Neural progenitor cell (in vitro differentiated cells): ENCODE measurements at regions not wholly inside any gene's neighbourhood (a gene's known extent, or its start where the extent isn't known, plus 50 kb on each side); places are given as distances from the start of the nearest gene placed in this dataset.

Experiments used
- DNase-seq: peaks from one replicate; pipeline ENCODE4 v3.0.0-alpha.2; 2016; ENCODE audit warnings: low spot score
- H2AFZ ChIP-seq: fragments of 200-600 bp; sonication (generic); replicated peaks from 2 replicates; pipeline ENCODE4 v1.6.1; 2016; ENCODE audit warnings: antibody characterized with exemption
- H3F3A ChIP-seq: fragments of 200-600 bp; sonication (generic); 2 replicates; pipeline ENCODE4 v1.6.1; 2016; ENCODE audit warnings: antibody characterized with exemption, low read depth
- H3K27ac ChIP-seq: fragments of 200-600 bp; sonication (generic); 2 replicates; pipeline ENCODE4 v1.5.1; 2016; ENCODE audit warnings: mild to moderate bottlenecking
- H3K27me3 ChIP-seq: fragments of 200-600 bp; sonication (generic); 2 replicates; pipeline ENCODE4 v1.6.1; 2016; ENCODE audit warnings: mild to moderate bottlenecking, moderate library complexity
- H3K36me3 ChIP-seq: fragments of 200-600 bp; sonication (generic); 2 replicates; pipeline ENCODE4 v1.5.1; 2016
- H3K4me1 ChIP-seq: fragments of 200-600 bp; sonication (generic); 2 replicates; pipeline ENCODE4 v1.6.1; 2016; ENCODE audit warnings: mixed run types
- H3K4me2 ChIP-seq: fragments of 200-600 bp; sonication (generic); 2 replicates; pipeline ENCODE4 v1.6.1; 2016
- H3K4me3 ChIP-seq: fragments of 200-600 bp; sonication (generic); 2 replicates; pipeline ENCODE4 v1.5.1; 2016
- H3K79me2 ChIP-seq: fragments of 200-600 bp; sonication (generic); 2 replicates; pipeline ENCODE4 v1.6.1; 2016; ENCODE audit warnings: low read depth
- H3K9ac ChIP-seq: fragments of 200-600 bp; sonication (generic); 2 replicates; pipeline ENCODE4 v1.6.1; 2016
- H3K9me3 ChIP-seq: fragments of 200-600 bp; sonication (generic); 2 replicates; pipeline ENCODE4 v1.5.1; 2016; ENCODE audit warnings: low read depth
- H4K20me1 ChIP-seq: fragments of 200-600 bp; sonication (generic); 2 replicates; pipeline ENCODE4 v1.6.1; 2016; ENCODE audit warnings: low read depth
- H3K27ac Mint-ChIP-seq: 3 replicates; pipeline ENCODE4 v1.8.0; 2021; ENCODE audit warnings: mixed read lengths
- H3K27me3 Mint-ChIP-seq: 2 replicates; pipeline ENCODE4 v1.8.0; 2022; ENCODE audit warnings: low read depth, mild to moderate bottlenecking, inconsistent platforms, moderate library complexity, mixed read lengths; ENCODE audit not compliant: insufficient read depth
- H3K36me3 Mint-ChIP-seq: 3 replicates; pipeline ENCODE4 v1.8.0; 2021; ENCODE audit warnings: mixed read lengths
- H3K4me1 Mint-ChIP-seq: 3 replicates; pipeline ENCODE4 v1.8.0; 2021; ENCODE audit warnings: mixed read lengths
- H3K4me3 Mint-ChIP-seq: 3 replicates; pipeline ENCODE4 v1.8.0; 2021; ENCODE audit warnings: mild to moderate bottlenecking, moderate library complexity, mixed read lengths
- H3K9me3 Mint-ChIP-seq: 3 replicates; pipeline ENCODE4 v1.8.0; 2020; ENCODE audit warnings: mixed read lengths
- EZH2 ChIP-seq: fragments of 200-600 bp; sonication (generic); IDR thresholded peaks from 2 replicates; pipeline ENCODE4 v1.6.1; 2017; ENCODE audit warnings: antibody characterized with exemption, mild to moderate bottlenecking, moderate library complexity
- EZH2phosphoT487 ChIP-seq: fragments of 200-600 bp; sonication (generic); IDR thresholded peaks from 2 replicates; pipeline ENCODE4 v1.6.1; 2017; ENCODE audit warnings: antibody characterized with exemption
- TF ChIP-seq, protein P1 (sequence below): fragments of 200-600 bp; sonication (generic); IDR thresholded peaks from 2 replicates; pipeline ENCODE4 v1.5.1; 2017; ENCODE audit warnings: antibody characterized with exemption, mild to moderate bottlenecking

DNA sequence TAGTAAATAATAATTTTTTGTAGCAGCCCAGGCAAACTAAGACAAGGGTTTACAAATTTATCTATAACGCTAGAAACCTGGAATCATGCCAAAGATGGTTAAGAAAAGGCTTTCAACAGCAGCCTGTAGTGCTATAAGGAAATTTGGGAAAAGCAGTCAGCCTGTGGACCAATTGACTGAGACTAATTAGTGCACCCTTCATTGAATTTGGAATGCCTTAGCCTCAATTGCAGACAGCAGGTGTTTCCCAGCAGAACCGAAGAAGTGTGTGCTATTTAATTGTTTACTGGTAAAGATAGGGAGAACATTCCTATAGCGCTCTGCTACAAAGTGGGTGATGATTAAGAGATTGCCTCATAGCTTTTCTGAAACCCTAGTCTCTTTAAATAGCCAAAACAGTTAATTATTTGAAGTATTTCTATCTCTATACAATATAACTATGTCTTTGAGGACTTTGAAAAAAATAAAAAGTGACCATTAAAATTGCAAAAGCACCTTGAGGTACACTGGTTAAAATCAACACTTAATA is 1884.3 kb upstream of the PCDH20 start:
- no peaks in the 10 kb centered on the region for H3F3A ChIP-seq
- no peaks in the 10 kb centered on the region for H4K20me1 ChIP-seq
- H3K36me3 ChIP-seq = no peaks in the 10 kb centered on the region
- Mint-ChIP-seq H3K36me3 (no peaks in the 10 kb centered on the region), H3K9me3 (no peaks in the 10 kb centered on the region), H3K4me1 (no peaks in the 10 kb centered on the region), H3K27ac (no peak overlapping the region), H3K4me3 (no peak overlapping the region), H3K27me3 (no peaks in the 10 kb centered on the region)
- H2AFZ ChIP-seq = no peak overlapping the region
- no peaks in the 10 kb centered on the region for H3K27me3 ChIP-seq
- H3K4me2 ChIP-seq = no peak overlapping the region
- peaks cover 19% of the 10 kb centered on the region for H3K4me1 ChIP-seq
- no peaks in the 10 kb centered on the region for H3K79me2 ChIP-seq
- TF ChIP-seq, protein P1, sequence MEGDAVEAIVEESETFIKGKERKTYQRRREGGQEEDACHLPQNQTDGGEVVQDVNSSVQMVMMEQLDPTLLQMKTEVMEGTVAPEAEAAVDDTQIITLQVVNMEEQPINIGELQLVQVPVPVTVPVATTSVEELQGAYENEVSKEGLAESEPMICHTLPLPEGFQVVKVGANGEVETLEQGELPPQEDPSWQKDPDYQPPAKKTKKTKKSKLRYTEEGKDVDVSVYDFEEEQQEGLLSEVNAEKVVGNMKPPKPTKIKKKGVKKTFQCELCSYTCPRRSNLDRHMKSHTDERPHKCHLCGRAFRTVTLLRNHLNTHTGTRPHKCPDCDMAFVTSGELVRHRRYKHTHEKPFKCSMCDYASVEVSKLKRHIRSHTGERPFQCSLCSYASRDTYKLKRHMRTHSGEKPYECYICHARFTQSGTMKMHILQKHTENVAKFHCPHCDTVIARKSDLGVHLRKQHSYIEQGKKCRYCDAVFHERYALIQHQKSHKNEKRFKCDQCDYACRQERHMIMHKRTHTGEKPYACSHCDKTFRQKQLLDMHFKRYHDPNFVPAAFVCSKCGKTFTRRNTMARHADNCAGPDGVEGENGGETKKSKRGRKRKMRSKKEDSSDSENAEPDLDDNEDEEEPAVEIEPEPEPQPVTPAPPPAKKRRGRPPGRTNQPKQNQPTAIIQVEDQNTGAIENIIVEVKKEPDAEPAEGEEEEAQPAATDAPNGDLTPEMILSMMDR = no peak
- no peak for TF ChIP-seq EZH2
- TF ChIP-seq EZH2phosphoT487 = no peak
- H3K27ac ChIP-seq = no peak overlapping the region
- peak; percentile 66 for DNase-seq
- no peak overlapping the region for H3K4me3 ChIP-seq
- no peak overlapping the region for H3K9ac ChIP-seq
- H3K9me3 ChIP-seq = no peaks in the 10 kb centered on the region

DNA sequence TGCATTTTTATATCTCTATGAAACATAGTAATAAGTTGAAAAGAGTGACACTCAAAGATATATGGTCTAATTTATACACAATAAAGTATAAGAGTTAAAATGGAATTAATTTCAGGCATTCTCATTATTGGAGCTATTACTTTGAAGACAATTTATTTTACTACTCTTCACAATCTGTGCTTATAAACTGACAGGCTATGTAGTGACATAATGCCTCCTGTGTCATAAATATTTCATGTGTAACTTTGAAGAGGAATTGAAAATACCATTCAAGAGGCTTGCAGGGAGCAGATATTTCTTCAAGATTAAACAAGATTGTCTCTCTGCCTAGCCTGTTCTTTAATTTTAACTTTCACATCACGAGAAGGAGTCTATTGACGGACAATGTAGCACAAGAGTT is 1881.5 kb upstream of the PCDH20 start:
- H3K9me3 ChIP-seq = no peaks in the 10 kb centered on the region
- H3K4me3 ChIP-seq = no peak overlapping the region
- no peaks in the 10 kb centered on the region for H3K36me3 ChIP-seq
- no peak overlapping the region for H3K27ac ChIP-seq
- no peak overlapping the region for H2AFZ ChIP-seq
- Mint-ChIP-seq H3K4me1 (no peaks in the 10 kb centered on the region), H3K36me3 (no peaks in the 10 kb centered on the region), H3K27me3 (no peaks in the 10 kb centered on the region), H3K9me3 (no peaks in the 10 kb centered on the region), H3K4me3 (no peak overlapping the region), H3K27ac (no peak overlapping the region)
- no peak for DNase-seq
- H3K9ac ChIP-seq = no peak overlapping the region
- no peaks in the 10 kb centered on the region for H4K20me1 ChIP-seq
- no peaks in the 10 kb centered on the region for H3K79me2 ChIP-seq
- H3K4me2 ChIP-seq = no peak overlapping the region
- H3F3A ChIP-seq = no peaks in the 10 kb centered on the region
- TF ChIP-seq EZH2 (no peak), EZH2phosphoT487 (no peak)
- TF ChIP-seq, protein P1 = no peak
- no peaks in the 10 kb centered on the region for H3K27me3 ChIP-seq
- peaks cover 19% of the 10 kb centered on the region for H3K4me1 ChIP-seq

DNA sequence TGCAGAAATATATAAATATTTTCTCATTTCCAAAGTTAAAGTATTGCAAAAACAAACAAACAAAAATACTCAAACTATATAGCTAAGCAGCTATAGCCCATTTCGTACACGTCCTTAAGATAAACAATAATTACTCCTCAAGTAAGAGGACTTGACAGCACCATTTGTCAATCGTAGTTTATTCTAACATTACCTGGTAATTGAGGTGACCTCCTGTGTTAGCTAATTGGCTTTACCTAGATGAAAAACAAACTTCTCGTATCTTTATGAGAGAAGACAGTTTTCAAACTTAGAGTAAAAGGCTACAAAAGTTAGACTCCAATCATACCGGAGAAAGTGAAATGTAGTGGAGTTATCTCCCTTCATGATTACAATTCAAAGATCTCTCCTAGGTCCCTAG is 1876.1 kb upstream of the PCDH20 start:
- no peaks in the 10 kb centered on the region for H3K9me3 ChIP-seq
- H3F3A ChIP-seq = no peaks in the 10 kb centered on the region
- Mint-ChIP-seq H3K27ac (no peak overlapping the region), H3K4me3 (no peak overlapping the region), H3K27me3 (peaks cover 2% of the 10 kb centered on the region), H3K4me1 (no peaks in the 10 kb centered on the region), H3K36me3 (no peaks in the 10 kb centered on the region), H3K9me3 (no peaks in the 10 kb centered on the region)
- no peak overlapping the region for H3K4me2 ChIP-seq
- peak overlapping the region; percentile 63 for H2AFZ ChIP-seq
- no peak overlapping the region for H3K9ac ChIP-seq
- H3K27ac ChIP-seq = no peak overlapping the region
- no peak for TF ChIP-seq EZH2
- TF ChIP-seq, protein P1 = no peak
- no peak for TF ChIP-seq EZH2phosphoT487
- H3K4me1 ChIP-seq = no peaks in the 10 kb centered on the region
- DNase-seq = no peak
- H3K36me3 ChIP-seq = no peaks in the 10 kb centered on the region
- H3K79me2 ChIP-seq = no peaks in the 10 kb centered on the region
- no peak overlapping the region for H3K4me3 ChIP-seq
- H4K20me1 ChIP-seq = no peaks in the 10 kb centered on the region
- H3K27me3 ChIP-seq = no peaks in the 10 kb centered on the region
